HS-27A (cell line): ENCODE measurements at regions not wholly inside any gene's neighbourhood (a gene's known extent, or its start where the extent isn't known, plus 50 kb on each side); places are given as distances from the start of the nearest gene placed in this dataset.

Source experiments
- DNase-seq: peaks from one replicate; pipeline ENCODE4 v3.0.0-alpha.2; 2012; ENCODE audit warnings: low read depth, missing footprints

- no peak for DNase-seq
These were observed 266.5 kb upstream of the PSMD7 start for GRCh38 chr16:74030000-74030706.

GRCh38 chr16:74029115-74029792, 267.4 kb upstream of the PSMD7 start:
- DNase-seq = no peak

GRCh38 chr16:74026373-74027281, 270.0 kb upstream of the PSMD7 start:
- no peak for DNase-seq

- no peak for DNase-seq
These were observed 271.7 kb upstream of the PSMD7 start for GRCh38 chr16:74024953-74025352.

GRCh38 chr16:74020095-74020670, 276.4 kb upstream of the PSMD7 start:
- no peak for DNase-seq

GRCh38 chr16:74019612-74020011, 277.0 kb upstream of the PSMD7 start:
- DNase-seq = no peak

- DNase-seq = no peak
These were observed 280.7 kb upstream of the PSMD7 start for GRCh38 chr16:74015953-74016352.

- DNase-seq = no peak
These were observed 297.9 kb upstream of the PSMD7 start for GRCh38 chr16:73998707-73999106.

GRCh38 chr16:73997971-73998370, 298.6 kb upstream of the PSMD7 start:
- DNase-seq = no peak

- no peak for DNase-seq
These were observed 299.3 kb upstream of the PSMD7 start for GRCh38 chr16:73997340-73997711.

- DNase-seq = no peak
These were observed 299.8 kb upstream of the PSMD7 start for GRCh38 chr16:73996624-73997339.

GRCh38 chr16:73993878-73994277, 302.7 kb upstream of the PSMD7 start:
- no peak for DNase-seq

GRCh38 chr16:73978407-73978784, 318.2 kb upstream of the PSMD7 start:
- no peak for DNase-seq

- no peak for DNase-seq
These were observed 320.0 kb upstream of the PSMD7 start for GRCh38 chr16:73976644-73977043.

- DNase-seq = no peak
These were observed 323.4 kb upstream of the PSMD7 start for GRCh38 chr16:73973174-73973573.

- DNase-seq = no peak
These were observed 329.8 kb upstream of the PSMD7 start for GRCh38 chr16:73966851-73967250.

- DNase-seq = no peak
These were observed 331.0 kb upstream of the PSMD7 start for GRCh38 chr16:73965591-73965990.

GRCh38 chr16:73956587-73957494, 339.8 kb upstream of the PSMD7 start:
- DNase-seq = peak; percentile 17

- DNase-seq = no peak
These were observed 340.9 kb upstream of the PSMD7 start for GRCh38 chr16:73955702-73956101.

- DNase-seq = no peak
These were observed 341.4 kb upstream of the PSMD7 start for GRCh38 chr16:73955255-73955654.

GRCh38 chr16:73951481-73951880, 345.1 kb upstream of the PSMD7 start:
- no peak for DNase-seq
